ENCODE measurements at regions not wholly inside any gene's neighbourhood (a gene's known extent, or its start where the extent isn't known, plus 50 kb on each side); places are given as distances from the start of the nearest gene placed in this dataset.

DNA sequence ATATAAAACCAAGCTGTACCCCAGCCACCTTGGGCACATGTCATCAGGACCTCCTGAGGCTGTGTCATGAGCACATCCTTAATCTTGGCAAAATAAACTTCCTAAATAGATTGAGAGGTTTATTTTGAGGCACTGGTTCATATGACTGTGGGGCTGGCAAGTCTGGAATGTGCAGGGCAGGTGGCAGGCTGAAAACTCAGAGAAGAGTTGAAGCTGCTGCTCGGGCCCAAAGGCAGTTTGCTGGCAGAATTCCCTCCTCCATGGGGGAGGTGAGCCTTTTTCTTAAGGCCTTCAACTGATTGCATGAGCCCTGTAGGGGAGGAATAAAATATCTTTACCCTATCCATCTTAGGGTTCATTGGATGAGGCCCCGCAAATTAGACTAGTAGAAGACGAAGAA, 72.2 kb upstream of the CDK20 start:
- H3K9me1 ChIP-seq (replicated peaks; ENCODE audit: control insufficient read depth, extremely low read depth, insufficient read depth, low read length), result no peaks in the 10 kb centered on the region
- H3K36me3 ChIP-seq (ENCODE audit: control insufficient read depth in 2 of 2, extremely low read depth in 1 of 2, insufficient read depth in 2 of 2, low read length in 2 of 2), result no peaks in the 10 kb centered on the region
- no peaks in the 10 kb centered on the region for H3K9me3 ChIP-seq (replicated peaks; ENCODE audit: control insufficient read depth, insufficient read depth, low read length)
- H3K4me3 ChIP-seq (replicated peaks in 1 of 3; ENCODE audit: insufficient read depth in 1 of 3, low read depth in 1 of 3, low read length in 3 of 3), result no peak overlapping the region
- POLR2A ChIA-PET, result no interaction called here
- no TSS peak for BruUV-seq (replicated peaks)
- H3K9ac ChIP-seq (replicated peaks; ENCODE audit: extremely low read depth, insufficient read depth, low read length), result no peak overlapping the region
- no peak overlapping the region for H3K4me2 ChIP-seq (ENCODE audit: insufficient read depth, low read length)
- FAIRE-seq, result no peak
- TF ChIP-seq, protein P1, sequence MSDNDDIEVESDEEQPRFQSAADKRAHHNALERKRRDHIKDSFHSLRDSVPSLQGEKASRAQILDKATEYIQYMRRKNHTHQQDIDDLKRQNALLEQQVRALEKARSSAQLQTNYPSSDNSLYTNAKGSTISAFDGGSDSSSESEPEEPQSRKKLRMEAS (IDR thresholded peaks at IDR 0.05; ENCODE audit: insufficient read depth, insufficient read length), result no peak
- TF ChIP-seq, protein P2, sequence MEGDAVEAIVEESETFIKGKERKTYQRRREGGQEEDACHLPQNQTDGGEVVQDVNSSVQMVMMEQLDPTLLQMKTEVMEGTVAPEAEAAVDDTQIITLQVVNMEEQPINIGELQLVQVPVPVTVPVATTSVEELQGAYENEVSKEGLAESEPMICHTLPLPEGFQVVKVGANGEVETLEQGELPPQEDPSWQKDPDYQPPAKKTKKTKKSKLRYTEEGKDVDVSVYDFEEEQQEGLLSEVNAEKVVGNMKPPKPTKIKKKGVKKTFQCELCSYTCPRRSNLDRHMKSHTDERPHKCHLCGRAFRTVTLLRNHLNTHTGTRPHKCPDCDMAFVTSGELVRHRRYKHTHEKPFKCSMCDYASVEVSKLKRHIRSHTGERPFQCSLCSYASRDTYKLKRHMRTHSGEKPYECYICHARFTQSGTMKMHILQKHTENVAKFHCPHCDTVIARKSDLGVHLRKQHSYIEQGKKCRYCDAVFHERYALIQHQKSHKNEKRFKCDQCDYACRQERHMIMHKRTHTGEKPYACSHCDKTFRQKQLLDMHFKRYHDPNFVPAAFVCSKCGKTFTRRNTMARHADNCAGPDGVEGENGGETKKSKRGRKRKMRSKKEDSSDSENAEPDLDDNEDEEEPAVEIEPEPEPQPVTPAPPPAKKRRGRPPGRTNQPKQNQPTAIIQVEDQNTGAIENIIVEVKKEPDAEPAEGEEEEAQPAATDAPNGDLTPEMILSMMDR (IDR thresholded peaks at IDR 0.05; ENCODE audit: extremely low read depth in 1 of 2, insufficient read depth in 1 of 2, low read depth in 1 of 2, low read length in 2 of 2), result no peak
- TF ChIP-seq FOS (IDR thresholded peaks at IDR 0.05; ENCODE audit: borderline replicate concordance, insufficient read depth, low read length), result no peak
- TF ChIP-seq POLR2AphosphoS5 (IDR thresholded peaks at IDR 0.05; ENCODE audit: insufficient read depth, low read depth, low read length), result no peak
- TF ChIP-seq GATA2 (IDR thresholded peaks at IDR 0.05; ENCODE audit: insufficient read depth, insufficient read length, low read depth, low read length), result no peak
- TF ChIP-seq EZH2 (IDR thresholded peaks at IDR 0.05; ENCODE audit: borderline replicate concordance, low read depth, low read length, severe bottlenecking), result no peak
- TF ChIP-seq MYC (IDR thresholded peaks at IDR 0.05; ENCODE audit: low read depth, low read length), result no peak
- TF ChIP-seq POLR2A (IDR thresholded peaks at IDR 0.05; ENCODE audit: low read depth, low read length), result no peak
- TF ChIP-seq JUN (IDR thresholded peaks at IDR 0.05; ENCODE audit: borderline replicate concordance, insufficient read depth, insufficient read length, low read depth), result no peak
- H3K27ac ChIP-seq (ENCODE audit: insufficient read depth, low read depth, low read length), result no peak overlapping the region
- no peak overlapping the region for H2AFZ ChIP-seq (ENCODE audit: low read depth, low read length)
- no peak for DNase-seq (ENCODE audit: low read depth, low spot score)
- H3K27me3 ChIP-seq (ENCODE audit: control insufficient read depth in 2 of 2, insufficient read depth in 2 of 2, low read length in 2 of 2), result no peaks in the 10 kb centered on the region
- dilution Hi-C loops (cut with MboI; ENCODE audit: extremely low pct_ligation_motif_present, low sequenced_read_pairs) (no loop called here), intact Hi-C loops (cut with micrococcal nuclease) (no loop called here)
- H4K20me1 ChIP-seq (replicated peaks; ENCODE audit: control insufficient read depth, extremely low read depth, insufficient read depth, low read length), result no peaks in the 10 kb centered on the region
- no peaks in the 10 kb centered on the region for H3K4me1 ChIP-seq (ENCODE audit: control insufficient read depth, extremely low read depth, insufficient read depth, low read length)
- H3K79me2 ChIP-seq (ENCODE audit: control insufficient read depth, insufficient read depth, low read length), result no peaks in the 10 kb centered on the region
- CTCF ChIA-PET, result no interaction called here

All from endothelial cell of umbilical vein (primary cell).